ENCODE measurements at regions not wholly inside any gene's neighbourhood (a gene's known extent, or its start where the extent isn't known, plus 50 kb on each side); places are given as distances from the start of the nearest gene placed in this dataset.

DNA sequence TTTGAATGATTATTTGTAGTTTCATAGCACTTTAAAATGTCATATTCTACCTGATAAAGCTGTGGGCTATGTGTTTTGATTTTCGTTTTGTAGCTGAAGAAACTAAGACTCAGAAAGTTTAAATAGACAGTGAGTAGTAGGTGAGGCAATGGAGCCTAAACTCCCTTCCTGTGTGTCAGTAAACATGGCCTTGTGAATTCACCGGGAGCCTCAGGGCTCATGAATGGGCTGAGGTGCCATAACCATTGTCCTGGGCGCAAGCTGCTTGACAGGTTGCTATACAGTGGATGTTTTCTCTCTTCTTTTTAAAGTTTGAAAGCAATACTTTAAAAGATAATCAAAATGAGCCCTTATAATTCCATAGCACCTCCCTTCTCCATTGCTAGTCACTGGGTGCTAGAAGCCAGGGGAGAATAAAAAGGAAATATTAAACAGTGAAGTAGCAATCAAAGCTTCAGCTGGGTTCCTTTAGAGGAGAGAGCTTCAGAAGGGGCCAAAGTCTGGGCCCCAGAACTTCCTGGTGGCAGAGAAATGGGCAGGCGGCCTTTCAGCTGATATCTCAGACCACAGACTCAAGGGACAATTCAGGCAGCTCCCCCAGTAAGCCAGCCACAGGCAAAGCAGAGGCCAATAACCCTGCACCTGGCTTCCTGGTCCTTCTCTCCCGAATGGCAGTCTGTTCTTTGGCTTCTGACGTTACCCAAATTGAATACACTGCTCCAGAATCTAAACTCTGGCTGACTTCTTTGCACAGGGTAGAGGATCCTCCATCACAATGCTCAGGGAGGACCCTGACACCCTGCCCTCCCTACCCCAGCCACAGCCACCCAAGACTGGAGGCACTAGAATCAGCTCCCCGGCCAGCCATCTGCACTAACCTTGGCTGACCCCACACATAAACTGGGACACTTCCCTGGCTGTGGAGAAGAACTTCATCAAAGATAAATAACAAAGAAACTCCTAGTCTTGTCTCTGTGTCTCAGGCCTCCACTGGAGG lies 51.8 kb upstream of the NPAS2 start:
- Mint-ChIP-seq H3K4me1 (no peaks in the 10 kb centered on the region), H3K27ac (no peak overlapping the region), H3K9me3 (no peaks in the 10 kb centered on the region), H3K4me3 (no peak overlapping the region), H3K27me3 (ENCODE audit: low read depth in 2 of 2) (peaks cover 25 to 44% of the 10 kb centered on the region in 2 donors), H3K36me3 (no peaks in the 10 kb centered on the region)
- H3K36me3 ChIP-seq (ENCODE audit: control insufficient read depth, insufficient read depth, low read length): no peaks in the 10 kb centered on the region
- 79% methylated on average over 7 of the region's 7 CpGs for WGBS (ENCODE audit: insufficient coverage)
- H3K9me3 ChIP-seq (ENCODE audit: control insufficient read depth, insufficient read depth, low read length): no peaks in the 10 kb centered on the region
- H3K4me3 ChIP-seq (ENCODE audit: low read length): no peak overlapping the region
- DNase-seq (no peak), ATAC-seq (no peak)
- peaks cover 2% of the 10 kb centered on the region for H3K27me3 ChIP-seq (ENCODE audit: control insufficient read depth, insufficient read depth, low read length)
- no peak overlapping the region for H3K27ac ChIP-seq (ENCODE audit: low read length)
- intact Hi-C loops (cut with micrococcal nuclease): no loop called here
- TF ChIP-seq, protein P1, sequence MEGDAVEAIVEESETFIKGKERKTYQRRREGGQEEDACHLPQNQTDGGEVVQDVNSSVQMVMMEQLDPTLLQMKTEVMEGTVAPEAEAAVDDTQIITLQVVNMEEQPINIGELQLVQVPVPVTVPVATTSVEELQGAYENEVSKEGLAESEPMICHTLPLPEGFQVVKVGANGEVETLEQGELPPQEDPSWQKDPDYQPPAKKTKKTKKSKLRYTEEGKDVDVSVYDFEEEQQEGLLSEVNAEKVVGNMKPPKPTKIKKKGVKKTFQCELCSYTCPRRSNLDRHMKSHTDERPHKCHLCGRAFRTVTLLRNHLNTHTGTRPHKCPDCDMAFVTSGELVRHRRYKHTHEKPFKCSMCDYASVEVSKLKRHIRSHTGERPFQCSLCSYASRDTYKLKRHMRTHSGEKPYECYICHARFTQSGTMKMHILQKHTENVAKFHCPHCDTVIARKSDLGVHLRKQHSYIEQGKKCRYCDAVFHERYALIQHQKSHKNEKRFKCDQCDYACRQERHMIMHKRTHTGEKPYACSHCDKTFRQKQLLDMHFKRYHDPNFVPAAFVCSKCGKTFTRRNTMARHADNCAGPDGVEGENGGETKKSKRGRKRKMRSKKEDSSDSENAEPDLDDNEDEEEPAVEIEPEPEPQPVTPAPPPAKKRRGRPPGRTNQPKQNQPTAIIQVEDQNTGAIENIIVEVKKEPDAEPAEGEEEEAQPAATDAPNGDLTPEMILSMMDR (IDR thresholded peaks at IDR 0.05): no peak
- H3K4me1 ChIP-seq (ENCODE audit: control insufficient read depth, insufficient read depth, low read length): no peaks in the 10 kb centered on the region
